Stimulated activated memory B cell treated with anti-CD40 and anti-IgM and Interleukin-4, amounts not matched to agents 10 μg/mL and 1 μg/mL and 100 μg/mL, for 72 hours (primary cell): ENCODE measurements at regions not wholly inside any gene's neighbourhood (a gene's known extent, or its start where the extent isn't known, plus 50 kb on each side); places are given as distances from the start of the nearest gene placed in this dataset.
A peak's percentile ranks its signal among the peaks of the same experiment; 100 is the strongest.

Experiments
- ATAC-seq: fragments of 150-1000 bp; cut with Tn5 transposase; 2 replicates; pipeline ENCODE4 v1.10.0; 2021
- H3K27ac Mint-ChIP-seq: one replicate; pipeline ENCODE4 v1.8.0; 2022; ENCODE audit warnings: mild to moderate bottlenecking, mixed read lengths
- H3K27me3 Mint-ChIP-seq: one replicate; pipeline ENCODE4 v1.8.0; 2022; ENCODE audit warnings: mixed read lengths
- H3K36me3 Mint-ChIP-seq: one replicate; pipeline ENCODE4 v1.8.0; 2022; ENCODE audit warnings: mixed read lengths
- H3K4me1 Mint-ChIP-seq: one replicate; pipeline ENCODE4 v1.8.0; 2022; ENCODE audit warnings: mixed read lengths
- H3K4me3 Mint-ChIP-seq: one replicate; pipeline ENCODE4 v1.8.0; 2022; ENCODE audit warnings: mild to moderate bottlenecking, moderate library complexity, mixed read lengths
- H3K9me3 Mint-ChIP-seq: one replicate; pipeline ENCODE4 v1.8.0; 2022; ENCODE audit warnings: mixed read lengths

DNA sequence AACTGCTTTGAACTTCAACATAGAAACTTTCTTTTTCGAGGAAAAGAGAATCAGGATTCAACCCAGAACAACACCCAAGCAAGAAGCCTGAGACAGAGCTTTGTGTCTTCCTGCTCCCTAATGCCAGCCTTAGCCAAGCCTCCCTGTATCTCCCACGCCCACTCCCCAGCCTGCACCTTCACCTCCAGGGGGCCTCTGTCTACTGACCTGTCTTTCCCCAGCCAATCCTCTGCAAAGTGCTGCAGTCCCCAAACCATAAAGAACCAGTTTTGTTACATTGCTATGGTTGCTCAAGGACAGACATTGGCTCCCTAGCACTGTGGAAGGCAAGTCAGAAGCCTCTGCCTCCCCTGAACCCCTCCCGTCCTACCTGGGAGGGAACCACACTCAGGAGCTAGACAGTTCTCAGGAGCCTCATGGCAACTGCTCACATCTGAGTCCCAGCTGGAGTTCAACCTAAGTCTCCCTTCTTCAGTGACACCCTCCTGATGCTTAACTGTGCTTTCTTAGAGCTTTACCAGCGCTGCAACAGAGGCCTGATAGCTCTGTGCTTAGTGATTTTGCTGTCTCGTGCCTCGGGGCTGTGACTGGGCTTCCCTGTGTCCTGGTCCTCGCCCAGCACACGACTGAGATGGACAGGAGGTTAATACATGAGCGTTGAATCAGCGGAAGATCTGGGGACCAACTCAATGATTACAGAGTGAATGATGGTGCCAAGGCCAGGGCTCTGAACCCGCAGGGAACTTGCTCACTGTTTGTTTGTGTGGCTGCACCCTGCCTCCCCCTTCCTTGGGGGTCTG is 101.5 kb upstream of the DUSP22 start:
- ATAC-seq, result no peak
- Mint-ChIP-seq H3K27me3 (no peaks in the 10 kb centered on the region), H3K27ac (peak overlapping the region; percentile 79), H3K4me3 (peak overlapping the region; percentile 3), H3K9me3 (peaks cover 4% of the 10 kb centered on the region), H3K36me3 (no peaks in the 10 kb centered on the region), H3K4me1 (peaks cover 65% of the 10 kb centered on the region)

DNA sequence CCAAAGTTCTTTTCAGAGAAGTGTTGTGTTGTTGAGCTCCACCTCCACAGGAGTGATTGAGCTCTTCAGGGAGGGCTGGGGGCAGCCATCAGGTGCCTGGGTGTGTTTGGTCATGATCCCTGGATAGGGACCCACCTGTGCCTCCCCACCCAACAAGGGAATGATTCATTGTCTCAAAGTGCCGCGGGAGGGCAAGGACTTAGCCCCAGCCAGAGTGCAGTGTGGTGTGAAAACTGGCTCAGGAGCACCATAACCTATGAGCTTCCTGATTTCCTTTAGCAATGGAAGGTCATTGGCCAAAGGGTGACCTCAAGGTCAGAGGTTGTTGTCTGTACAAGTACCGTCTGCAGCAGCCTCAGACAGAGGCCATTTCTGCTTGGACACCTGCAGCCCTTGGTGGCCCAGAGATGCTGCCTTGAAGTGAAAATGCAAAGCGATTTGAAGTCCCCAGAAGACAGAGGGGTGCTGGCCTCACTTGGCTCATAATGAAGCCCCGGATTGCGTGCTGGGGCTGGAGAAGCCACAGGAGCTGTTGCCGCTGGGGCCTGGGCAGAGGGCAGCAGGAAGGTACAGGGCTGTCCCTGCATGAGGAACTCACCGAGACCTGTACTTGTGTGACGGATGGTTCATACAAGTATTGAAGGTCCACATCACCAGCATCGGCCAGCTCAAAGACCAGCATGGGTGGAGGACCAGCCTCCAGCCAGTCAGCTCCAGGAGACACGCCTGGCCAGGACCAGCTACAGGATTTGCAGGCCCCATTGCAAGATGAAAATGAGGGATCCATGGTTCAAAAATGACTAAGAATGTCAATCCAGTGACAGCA is 100.6 kb upstream of the DUSP22 start:
- Mint-ChIP-seq H3K36me3 (no peaks in the 10 kb centered on the region), H3K4me1 (peaks cover 65% of the 10 kb centered on the region), H3K9me3 (peaks cover 8% of the 10 kb centered on the region), H3K4me3 (no peak overlapping the region), H3K27me3 (no peaks in the 10 kb centered on the region), H3K27ac (peak overlapping the region; percentile 79)
- no peak for ATAC-seq

DNA sequence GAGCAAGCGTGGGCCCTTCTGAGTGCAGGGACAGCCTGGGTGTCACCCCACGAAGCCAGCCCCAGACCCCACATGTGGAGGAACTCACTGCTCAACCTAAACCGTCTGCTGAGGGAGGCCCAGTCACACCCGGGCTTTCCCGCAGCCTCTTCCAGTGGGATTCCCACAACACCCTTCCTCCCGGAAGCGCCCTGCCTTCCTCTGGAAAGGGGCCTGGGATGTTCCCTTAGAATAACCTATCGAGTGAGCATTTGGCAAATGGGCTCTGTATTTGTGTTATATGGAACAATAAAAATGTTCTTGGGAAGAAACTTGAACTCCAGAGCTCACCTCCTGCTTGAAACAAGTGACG is 100.0 kb upstream of the DUSP22 start:
- Mint-ChIP-seq H3K27ac (no peak overlapping the region), H3K4me1 (peaks cover 65% of the 10 kb centered on the region)
- no peak for ATAC-seq

DNA sequence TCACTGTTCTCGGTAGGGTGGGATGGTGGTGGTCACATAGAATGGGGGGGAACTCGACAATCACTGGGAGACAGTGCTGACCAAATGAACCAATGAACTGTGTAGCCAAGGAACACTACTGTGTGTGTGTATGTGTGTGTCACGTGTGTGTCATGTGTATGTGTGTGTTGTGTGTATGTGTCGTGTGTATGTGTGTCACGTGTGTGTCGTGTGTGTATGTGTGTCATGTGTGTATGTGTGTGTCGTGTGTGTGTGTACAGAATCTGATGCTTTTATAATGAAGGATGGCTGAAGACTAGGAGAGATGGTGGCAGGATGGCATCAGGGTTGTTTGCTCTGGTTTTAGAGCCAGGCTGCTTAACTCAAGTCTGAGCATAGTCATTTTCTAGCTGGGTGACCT is 99.1 kb upstream of the DUSP22 start:
- no peak overlapping the region for H3K4me3 Mint-ChIP-seq
- peaks cover 8% of the 10 kb centered on the region for H3K9me3 Mint-ChIP-seq
- H3K4me1 Mint-ChIP-seq, result peaks cover 60% of the 10 kb centered on the region
- H3K36me3 Mint-ChIP-seq, result no peaks in the 10 kb centered on the region
- ATAC-seq, result no peak
- H3K27me3 Mint-ChIP-seq, result no peaks in the 10 kb centered on the region
- peak overlapping the region; percentile 78 for H3K27ac Mint-ChIP-seq

More for the DNA sequence above, 100.0 kb upstream of the DUSP22 start:
- H3K36me3 Mint-ChIP-seq, result no peaks in the 10 kb centered on the region
- peaks cover 8% of the 10 kb centered on the region for H3K9me3 Mint-ChIP-seq
- no peak overlapping the region for H3K4me3 Mint-ChIP-seq
- H3K27me3 Mint-ChIP-seq, result no peaks in the 10 kb centered on the region

DNA sequence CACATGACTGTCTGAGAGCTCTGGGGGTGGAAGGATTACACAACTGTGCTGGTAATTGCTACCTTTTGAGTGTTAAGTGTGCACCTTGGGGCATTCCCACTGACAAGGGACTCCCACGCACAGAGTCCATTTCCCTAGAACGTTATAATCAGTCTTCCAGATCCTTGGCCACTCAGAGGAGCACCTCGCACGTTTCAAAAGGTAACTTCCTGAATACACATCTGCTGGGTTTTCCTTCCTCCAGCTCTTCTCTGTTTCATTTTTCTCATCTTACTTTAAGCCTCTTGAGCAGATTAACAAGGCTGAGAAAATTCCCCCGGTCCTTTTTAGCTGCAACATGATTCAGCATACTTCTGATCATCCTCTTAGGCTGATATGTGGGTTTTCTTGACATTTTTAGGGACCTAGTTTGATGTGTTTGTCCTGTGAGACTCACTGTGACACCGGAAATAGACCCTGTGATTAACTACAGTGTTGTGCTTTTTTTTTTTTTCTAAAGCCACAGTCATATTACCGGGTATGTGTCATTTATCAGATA is 98.4 kb upstream of the DUSP22 start:
- Mint-ChIP-seq H3K9me3 (peaks cover 8% of the 10 kb centered on the region), H3K27ac (peak overlapping the region; percentile 78), H3K27me3 (no peaks in the 10 kb centered on the region), H3K36me3 (no peaks in the 10 kb centered on the region), H3K4me1 (peaks cover 56% of the 10 kb centered on the region), H3K4me3 (no peak overlapping the region)
- ATAC-seq, result peak; percentile 80

DNA sequence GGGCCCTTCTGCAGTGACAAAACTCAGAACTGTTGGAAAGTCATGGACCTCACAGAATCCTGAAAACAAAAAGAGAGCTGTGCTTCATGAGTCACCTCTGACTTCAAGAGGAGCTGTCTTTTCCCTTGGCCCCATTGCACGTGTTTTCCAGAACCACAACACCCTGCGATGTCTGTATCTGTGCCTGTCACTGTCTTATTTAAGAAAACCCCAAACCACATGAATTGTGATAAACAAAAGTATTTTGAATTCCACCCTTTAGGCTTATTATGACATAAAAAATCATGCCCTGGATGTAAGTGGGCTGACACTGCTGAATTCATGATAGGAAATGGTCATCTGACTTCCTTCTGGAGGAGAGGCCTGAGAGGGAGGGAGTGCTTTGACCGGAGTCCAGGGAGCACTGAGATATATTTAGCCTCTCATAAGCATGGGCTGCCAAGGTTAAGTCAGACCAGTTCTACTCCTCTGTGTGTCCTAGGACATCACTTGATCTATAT is 96.4 kb upstream of the DUSP22 start:
- H3K27ac Mint-ChIP-seq, result no peak overlapping the region
- ATAC-seq, result no peak
- no peaks in the 10 kb centered on the region for H3K27me3 Mint-ChIP-seq
- no peak overlapping the region for H3K4me3 Mint-ChIP-seq
- H3K9me3 Mint-ChIP-seq, result peaks cover 8% of the 10 kb centered on the region
- H3K36me3 Mint-ChIP-seq, result no peaks in the 10 kb centered on the region
- H3K4me1 Mint-ChIP-seq, result peaks cover 42% of the 10 kb centered on the region

DNA sequence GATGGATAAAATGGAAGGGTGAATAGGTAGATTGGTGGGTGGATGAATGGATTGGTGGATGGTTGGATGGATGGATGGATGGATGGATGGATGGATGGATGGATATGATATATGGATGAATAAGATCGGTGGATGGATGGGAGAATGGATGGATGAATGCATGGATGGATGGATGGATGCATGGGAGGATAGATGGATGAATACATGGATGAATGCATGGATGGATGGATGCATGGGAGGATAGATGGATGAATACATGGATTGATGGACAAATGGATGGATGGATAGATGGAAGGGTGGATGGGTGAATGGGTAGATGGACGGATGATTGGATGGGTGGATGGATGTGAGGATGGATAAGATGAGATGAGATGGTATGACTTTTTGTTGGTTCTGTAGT is 95.7 kb upstream of the DUSP22 start:
- no peak overlapping the region for H3K4me3 Mint-ChIP-seq
- H3K27ac Mint-ChIP-seq, result no peak overlapping the region
- no peak for ATAC-seq
- no peaks in the 10 kb centered on the region for H3K27me3 Mint-ChIP-seq
- peaks cover 8% of the 10 kb centered on the region for H3K9me3 Mint-ChIP-seq
- no peaks in the 10 kb centered on the region for H3K36me3 Mint-ChIP-seq
- H3K4me1 Mint-ChIP-seq, result peaks cover 36% of the 10 kb centered on the region

DNA sequence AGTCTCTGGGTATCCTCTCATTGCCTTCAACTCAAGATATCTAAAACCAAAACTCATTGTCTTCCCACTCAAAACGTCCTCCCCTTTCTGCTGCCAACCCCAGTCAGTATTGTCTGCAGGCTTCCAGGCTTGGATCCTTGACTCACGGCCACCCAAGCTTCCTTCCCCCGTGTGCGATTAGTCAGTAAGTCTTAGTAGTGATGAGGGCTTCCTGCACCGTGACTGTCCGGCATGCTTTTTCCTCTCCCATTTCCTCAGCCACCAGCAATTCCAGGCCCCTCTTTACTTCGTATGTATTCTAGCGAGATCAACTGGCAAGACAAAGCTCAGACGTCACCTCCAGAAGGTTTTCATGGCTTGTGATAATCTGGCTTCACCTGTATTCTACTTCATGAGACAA is 88.6 kb upstream of the DUSP22 start:
- ATAC-seq, result no peak
- no peaks in the 10 kb centered on the region for H3K9me3 Mint-ChIP-seq
- H3K27me3 Mint-ChIP-seq, result no peaks in the 10 kb centered on the region
- no peaks in the 10 kb centered on the region for H3K36me3 Mint-ChIP-seq
- no peak overlapping the region for H3K27ac Mint-ChIP-seq
- no peak overlapping the region for H3K4me3 Mint-ChIP-seq
- peaks cover 20% of the 10 kb centered on the region for H3K4me1 Mint-ChIP-seq

DNA sequence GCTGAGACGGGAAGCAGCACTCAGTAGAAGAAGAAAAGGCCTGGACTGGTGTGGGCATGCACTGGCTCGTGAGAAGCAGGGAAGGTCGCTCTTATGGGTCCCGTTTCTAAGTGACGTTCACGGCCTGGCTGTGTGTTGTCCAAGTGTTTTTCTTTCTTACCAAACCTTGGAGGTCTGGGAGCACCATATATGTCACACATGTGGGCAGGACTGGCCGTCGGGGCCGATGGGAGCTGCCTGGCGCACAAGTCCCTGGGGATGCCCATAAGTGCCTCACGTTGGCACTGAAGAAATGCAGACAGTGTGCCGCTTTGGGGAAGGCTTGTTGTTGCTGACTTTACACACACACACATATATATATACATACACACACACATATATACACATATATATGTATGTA is 86.0 kb upstream of the DUSP22 start:
- Mint-ChIP-seq H3K27ac (peak overlapping the region; percentile 17), H3K36me3 (no peaks in the 10 kb centered on the region), H3K9me3 (no peaks in the 10 kb centered on the region), H3K27me3 (peaks cover 8% of the 10 kb centered on the region), H3K4me3 (no peak overlapping the region), H3K4me1 (peaks cover 38% of the 10 kb centered on the region)
- no peak for ATAC-seq

DNA sequence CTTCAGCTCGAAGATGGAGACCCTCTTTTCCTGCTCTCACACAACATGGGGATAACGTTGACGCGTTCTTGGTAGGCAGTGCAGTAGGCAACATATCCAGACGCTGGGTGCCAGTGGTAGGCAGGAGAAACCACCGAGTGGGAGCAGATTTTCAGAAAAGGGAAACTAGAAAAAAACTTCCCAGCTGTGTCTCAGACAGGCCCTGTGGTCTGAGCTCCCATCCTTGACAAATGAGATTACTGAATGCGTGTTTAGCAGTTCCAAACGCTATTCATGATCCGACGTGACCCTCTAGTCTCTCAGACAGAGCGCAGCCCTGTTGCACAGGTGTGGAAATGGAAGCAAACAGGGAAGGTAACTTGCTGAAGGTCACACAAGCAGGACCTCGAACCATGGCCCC is 83.9 kb upstream of the DUSP22 start:
- no peaks in the 10 kb centered on the region for H3K36me3 Mint-ChIP-seq
- H3K27ac Mint-ChIP-seq, result peak overlapping the region; percentile 70
- H3K4me1 Mint-ChIP-seq, result peaks cover 51% of the 10 kb centered on the region
- peaks cover 8% of the 10 kb centered on the region for H3K27me3 Mint-ChIP-seq
- H3K9me3 Mint-ChIP-seq, result no peaks in the 10 kb centered on the region
- no peak for ATAC-seq
- peak overlapping the region; percentile 86 for H3K4me3 Mint-ChIP-seq

DNA sequence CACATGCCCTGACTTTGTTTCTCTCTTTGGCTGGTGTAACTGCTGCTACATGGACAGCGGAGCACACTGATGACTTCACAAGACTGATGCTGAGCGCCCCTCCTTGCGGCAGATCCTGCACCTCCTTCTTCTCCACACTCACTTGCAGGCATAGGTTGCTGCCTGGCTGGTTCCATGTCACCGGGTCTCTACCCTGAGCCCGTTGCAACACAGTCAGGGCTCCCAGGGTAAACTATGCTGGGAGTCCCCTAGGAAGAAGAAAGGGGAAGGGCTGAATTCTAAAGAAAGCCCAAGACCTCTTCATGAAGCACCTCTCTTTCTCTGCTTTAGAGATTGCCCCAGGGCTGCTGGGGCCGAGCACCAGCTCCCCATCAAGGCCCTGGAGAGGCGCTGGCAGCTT is 83.3 kb upstream of the DUSP22 start:
- Mint-ChIP-seq H3K4me3 (peak overlapping the region; percentile 86), H3K27me3 (peaks cover 8% of the 10 kb centered on the region), H3K27ac (peak overlapping the region; percentile 70), H3K36me3 (no peaks in the 10 kb centered on the region), H3K9me3 (no peaks in the 10 kb centered on the region), H3K4me1 (peaks cover 54% of the 10 kb centered on the region)
- ATAC-seq, result peak; percentile 72

DNA sequence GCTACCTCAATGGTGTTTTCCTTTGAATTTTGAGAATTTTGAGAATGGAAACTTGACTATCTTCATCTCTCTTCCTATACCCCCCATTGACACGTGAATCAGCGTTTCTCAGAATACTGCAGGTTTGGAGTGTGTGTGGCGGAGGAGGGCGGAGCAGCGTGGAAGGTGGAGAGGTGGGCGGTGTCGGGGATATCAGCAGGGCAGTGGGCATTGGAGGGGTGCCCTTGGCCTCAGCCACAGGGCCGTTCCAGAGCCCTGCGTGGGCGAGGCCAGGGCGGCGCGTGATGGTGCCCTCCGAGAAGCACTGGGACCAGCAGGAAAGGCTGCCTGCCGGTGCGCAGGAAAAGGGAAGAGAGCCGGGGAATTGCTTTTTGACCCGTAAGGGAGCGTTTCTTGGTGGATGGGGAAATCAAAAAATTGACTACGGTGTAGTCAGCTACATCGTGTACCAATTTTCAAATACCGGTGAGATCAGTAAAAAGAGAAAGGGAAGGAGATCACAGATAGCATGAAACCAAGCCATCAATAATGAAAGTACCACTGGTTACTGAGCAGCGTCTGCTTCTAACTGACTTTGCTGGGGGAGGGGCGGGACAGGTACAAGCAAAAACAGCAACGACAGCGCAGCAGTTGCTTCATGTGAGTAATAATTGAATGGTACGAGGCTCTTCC is 82.7 kb upstream of the DUSP22 start:
- peaks cover 8% of the 10 kb centered on the region for H3K27me3 Mint-ChIP-seq
- H3K4me1 Mint-ChIP-seq, result peaks cover 57% of the 10 kb centered on the region
- H3K27ac Mint-ChIP-seq, result peak overlapping the region; percentile 70
- H3K36me3 Mint-ChIP-seq, result no peaks in the 10 kb centered on the region
- H3K9me3 Mint-ChIP-seq, result no peaks in the 10 kb centered on the region
- ATAC-seq, result peak; percentile 87
- H3K4me3 Mint-ChIP-seq, result peak overlapping the region; percentile 86

DNA sequence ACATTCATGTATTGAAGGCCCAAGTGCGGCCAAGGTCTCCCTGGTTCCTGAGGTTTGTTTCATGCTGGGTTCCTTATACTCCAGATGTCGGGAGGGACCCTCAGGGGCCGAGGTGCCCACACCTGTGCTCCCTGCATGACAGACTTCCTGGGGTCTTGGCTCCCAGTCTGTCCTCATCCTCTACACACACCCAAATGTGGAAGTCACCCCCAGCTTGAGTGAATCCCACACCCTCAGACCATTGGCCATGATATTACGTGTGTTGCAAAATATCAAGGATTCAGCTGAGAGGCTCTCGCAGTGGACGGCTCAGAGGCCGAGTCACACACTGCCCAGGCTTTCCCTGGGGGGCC is 82.2 kb upstream of the DUSP22 start:
- Mint-ChIP-seq H3K27ac (peak overlapping the region; percentile 70), H3K4me3 (peak overlapping the region; percentile 86), H3K9me3 (no peaks in the 10 kb centered on the region), H3K36me3 (no peaks in the 10 kb centered on the region), H3K4me1 (peaks cover 62% of the 10 kb centered on the region), H3K27me3 (peaks cover 8% of the 10 kb centered on the region)
- no peak for ATAC-seq

DNA sequence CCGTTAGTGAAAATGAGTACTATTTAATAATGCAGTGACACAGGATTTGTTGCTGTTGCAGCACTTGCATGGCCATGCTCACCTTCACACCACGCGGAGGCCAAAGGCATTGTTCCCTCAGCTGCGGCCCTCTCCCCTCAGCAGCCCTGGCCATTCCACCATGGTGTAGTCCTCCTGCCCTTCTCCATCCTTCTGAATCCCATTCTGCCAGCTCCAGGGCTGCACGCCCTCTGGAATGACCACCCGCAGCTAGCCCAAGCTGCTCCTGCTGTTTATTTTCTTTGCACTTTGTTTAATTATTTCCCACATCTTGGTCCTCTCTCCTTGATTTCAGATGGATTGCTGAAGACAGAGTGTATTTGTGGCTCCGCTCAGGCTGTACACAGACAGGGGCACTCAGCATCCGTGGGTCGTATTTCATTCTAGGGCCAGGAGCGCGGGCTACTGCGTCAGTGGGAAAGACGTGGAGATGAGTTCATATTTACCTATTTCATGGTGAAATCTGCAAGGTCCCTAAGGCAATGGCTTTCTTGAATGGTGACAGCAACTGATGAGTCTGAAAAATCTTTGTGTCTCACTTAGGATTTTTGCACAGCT is 81.4 kb upstream of the DUSP22 start:
- Mint-ChIP-seq H3K36me3 (no peaks in the 10 kb centered on the region), H3K27me3 (peaks cover 8% of the 10 kb centered on the region), H3K4me1 (peaks cover 69% of the 10 kb centered on the region), H3K9me3 (no peaks in the 10 kb centered on the region), H3K27ac (peak overlapping the region; percentile 70), H3K4me3 (peak overlapping the region; percentile 50)
- ATAC-seq, result no peak
